ENCODE measurements at regions not wholly inside any gene's neighbourhood (a gene's known extent, or its start where the extent isn't known, plus 50 kb on each side); places are given as distances from the start of the nearest gene placed in this dataset.

GRCh38 chr9:1522219-1522767 is 472.1 kb downstream of the DMRT2 start:
- no peak for TF ChIP-seq CTCF (IDR thresholded peaks at IDR 0.05)
- no peak for TF ChIP-seq POLR2A (IDR thresholded peaks at IDR 0.05)
- TF ChIP-seq EP300 (IDR thresholded peaks at IDR 0.05) = no peak
